ENCODE measurements at regions not wholly inside any gene's neighbourhood (a gene's known extent, or its start where the extent isn't known, plus 50 kb on each side); places are given as distances from the start of the nearest gene placed in this dataset.
"Not testable (repeated sequence)": the region's sequence is repeated elsewhere in the genome, so short reads cannot be mapped to it uniquely, and the experiment has no call there.

DNA sequence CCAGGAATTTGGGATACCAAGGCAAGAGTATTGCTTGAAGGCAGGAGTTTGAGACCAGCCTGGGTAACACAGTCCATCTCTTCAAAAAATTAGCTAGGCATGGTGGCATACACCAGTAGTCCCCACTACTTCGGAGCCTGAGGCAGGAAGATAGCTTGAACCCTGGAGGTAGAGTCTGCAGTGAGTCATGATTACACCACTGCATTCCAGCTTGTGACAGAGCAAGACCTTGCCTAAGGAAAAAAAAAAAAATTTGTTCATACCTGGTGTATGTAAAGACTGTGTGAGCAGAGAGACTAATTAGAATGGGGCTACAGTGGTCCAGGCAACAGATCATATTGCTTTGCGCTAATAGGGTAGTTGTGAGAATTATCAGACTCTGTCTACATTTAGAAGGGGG lies 778.3 kb upstream of the PCDH20 start:
- Histone ChIP-seq H3K27me3 (ENCODE audit: control insufficient read depth, insufficient read depth, low read length) (no peaks in the 10 kb centered on the region), H3K9ac (ENCODE audit: low read length) (no peak overlapping the region), H3K4me1 (ENCODE audit: control insufficient read depth, low read depth, low read length) (no peaks in the 10 kb centered on the region), H3K36me3 (ENCODE audit: control insufficient read depth, low read depth, low read length) (no peaks in the 10 kb centered on the region), H3K4me3 (ENCODE audit: low read length) (no peak overlapping the region), H3K9me3 (ENCODE audit: control insufficient read depth, low read depth, low read length) (no peaks in the 10 kb centered on the region), H3K27ac (ENCODE audit: low read length) (no peak overlapping the region)

GRCh38 chr13:62185631-62186255 lies 770.1 kb upstream of the PCDH20 start:
- no peak overlapping the region for H3K4me3 ChIP-seq (ENCODE audit: low read length)
- H3K27me3 ChIP-seq (ENCODE audit: control insufficient read depth, insufficient read depth, low read length): no peaks in the 10 kb centered on the region
- no peak overlapping the region for H3K9ac ChIP-seq (ENCODE audit: low read length)
- H3K9me3 ChIP-seq (ENCODE audit: control insufficient read depth, low read depth, low read length): no peaks in the 10 kb centered on the region
- H3K4me1 ChIP-seq (ENCODE audit: control insufficient read depth, low read depth, low read length): peaks cover 10% of the 10 kb centered on the region
- H3K27ac ChIP-seq (ENCODE audit: low read length): no peak overlapping the region
- no peaks in the 10 kb centered on the region for H3K36me3 ChIP-seq (ENCODE audit: control insufficient read depth, low read depth, low read length)

- H3K36me3 ChIP-seq (ENCODE audit: control insufficient read depth, low read depth, low read length): no peaks in the 10 kb centered on the region
- H3K27ac ChIP-seq (ENCODE audit: low read length): no peak overlapping the region
- H3K27me3 ChIP-seq (ENCODE audit: control insufficient read depth, insufficient read depth, low read length): no peaks in the 10 kb centered on the region
- no peaks in the 10 kb centered on the region for H3K9me3 ChIP-seq (ENCODE audit: control insufficient read depth, low read depth, low read length)
- no peak overlapping the region for H3K4me3 ChIP-seq (ENCODE audit: low read length)
- no peaks in the 10 kb centered on the region for H3K4me1 ChIP-seq (ENCODE audit: control insufficient read depth, low read depth, low read length)
- no peak overlapping the region for H3K9ac ChIP-seq (ENCODE audit: low read length)
These were observed 760.4 kb upstream of the PCDH20 start for GRCh38 chr13:62176051-62176450.

- no peaks in the 10 kb centered on the region for H3K36me3 ChIP-seq (ENCODE audit: control insufficient read depth, low read depth, low read length)
- no peaks in the 10 kb centered on the region for H3K9me3 ChIP-seq (ENCODE audit: control insufficient read depth, low read depth, low read length)
- no peak overlapping the region for H3K9ac ChIP-seq (ENCODE audit: low read length)
- H3K4me1 ChIP-seq (ENCODE audit: control insufficient read depth, low read depth, low read length): no peaks in the 10 kb centered on the region
- H3K27me3 ChIP-seq (ENCODE audit: control insufficient read depth, insufficient read depth, low read length): no peaks in the 10 kb centered on the region
- no peak overlapping the region for H3K27ac ChIP-seq (ENCODE audit: low read length)
- no peak overlapping the region for H3K4me3 ChIP-seq (ENCODE audit: low read length)
These were observed 758.3 kb upstream of the PCDH20 start for GRCh38 chr13:62173958-62174357.

GRCh38 chr13:62171697-62172096 lies 756.0 kb upstream of the PCDH20 start:
- Histone ChIP-seq H3K9ac (ENCODE audit: low read length) (no peak overlapping the region), H3K27me3 (ENCODE audit: control insufficient read depth, insufficient read depth, low read length) (no peaks in the 10 kb centered on the region), H3K27ac (ENCODE audit: low read length) (no peak overlapping the region), H3K9me3 (ENCODE audit: control insufficient read depth, low read depth, low read length) (no peaks in the 10 kb centered on the region), H3K36me3 (ENCODE audit: control insufficient read depth, low read depth, low read length) (no peaks in the 10 kb centered on the region), H3K4me1 (ENCODE audit: control insufficient read depth, low read depth, low read length) (no peaks in the 10 kb centered on the region), H3K4me3 (ENCODE audit: low read length) (no peak overlapping the region)

- H3K4me1 ChIP-seq (ENCODE audit: control insufficient read depth, low read depth, low read length): no peaks in the 10 kb centered on the region
- no peak overlapping the region for H3K4me3 ChIP-seq (ENCODE audit: low read length)
- no peak overlapping the region for H3K27ac ChIP-seq (ENCODE audit: low read length)
- no peaks in the 10 kb centered on the region for H3K27me3 ChIP-seq (ENCODE audit: control insufficient read depth, insufficient read depth, low read length)
- no peaks in the 10 kb centered on the region for H3K9me3 ChIP-seq (ENCODE audit: control insufficient read depth, low read depth, low read length)
- no peak overlapping the region for H3K9ac ChIP-seq (ENCODE audit: low read length)
- H3K36me3 ChIP-seq (ENCODE audit: control insufficient read depth, low read depth, low read length): no peaks in the 10 kb centered on the region
These were observed 753.2 kb upstream of the PCDH20 start for GRCh38 chr13:62168891-62169290.

DNA sequence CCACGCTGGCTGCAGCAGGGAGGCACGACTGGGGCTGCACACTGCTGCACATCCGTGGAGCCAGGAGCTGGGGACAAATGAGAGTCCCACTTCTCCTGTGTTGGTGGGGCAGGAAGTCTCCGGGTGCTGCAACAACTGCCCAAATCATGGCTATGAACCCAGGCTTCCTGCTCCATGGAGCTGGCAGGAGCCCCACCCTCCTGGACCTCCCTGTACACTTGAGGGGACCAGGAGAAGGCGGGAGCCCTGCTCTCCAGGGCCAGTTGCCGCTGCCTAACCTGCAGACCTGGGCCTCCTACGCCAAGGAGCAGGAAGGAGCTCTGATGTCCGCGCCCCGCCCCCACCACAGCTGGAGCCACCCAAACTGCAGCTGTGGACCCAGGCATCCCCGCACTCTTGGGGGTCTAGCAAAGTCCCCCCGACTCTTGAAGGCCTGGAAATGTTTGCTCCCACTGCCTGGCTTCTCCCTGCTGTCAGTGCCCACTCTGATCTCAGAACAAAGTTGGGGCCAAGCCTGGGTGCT lies 752.1 kb upstream of the PCDH20 start:
- H3K9ac ChIP-seq (ENCODE audit: low read length): no peak overlapping the region

DNA sequence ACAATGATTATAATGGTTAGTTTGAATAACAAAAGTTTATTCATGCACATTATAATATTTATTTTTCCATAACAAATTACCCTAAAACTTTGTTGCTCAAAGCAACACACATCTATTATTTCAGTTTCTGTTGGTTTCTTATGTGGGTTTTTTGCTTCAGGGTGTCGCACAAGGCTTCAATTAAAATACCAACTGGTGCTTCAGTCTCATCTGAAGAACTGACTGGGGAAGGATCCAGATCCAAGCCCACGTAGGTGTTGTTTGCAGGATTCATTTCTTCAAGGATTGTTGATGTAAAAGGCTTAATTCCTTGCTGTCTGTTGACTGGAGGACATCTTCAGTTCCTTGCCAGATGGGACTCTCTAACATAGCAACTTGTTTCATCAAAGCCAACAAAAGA lies 747.2 kb upstream of the PCDH20 start:
- no peak overlapping the region for H3K27ac ChIP-seq (ENCODE audit: low read length)
- H3K4me1 ChIP-seq (ENCODE audit: control insufficient read depth, low read depth, low read length): no peaks in the 10 kb centered on the region
- H3K36me3 ChIP-seq (ENCODE audit: control insufficient read depth, low read depth, low read length): no peaks in the 10 kb centered on the region
- H3K9ac ChIP-seq (ENCODE audit: low read length): no peak overlapping the region
- no peaks in the 10 kb centered on the region for H3K9me3 ChIP-seq (ENCODE audit: control insufficient read depth, low read depth, low read length)
- H3K27me3 ChIP-seq (ENCODE audit: control insufficient read depth, insufficient read depth, low read length): no peaks in the 10 kb centered on the region
- no peak overlapping the region for H3K4me3 ChIP-seq (ENCODE audit: low read length)

More for the DNA sequence above, 752.1 kb upstream of the PCDH20 start:
- Histone ChIP-seq H3K27me3 (ENCODE audit: control insufficient read depth, insufficient read depth, low read length) (no peaks in the 10 kb centered on the region), H3K4me1 (ENCODE audit: control insufficient read depth, low read depth, low read length) (no peaks in the 10 kb centered on the region), H3K9me3 (ENCODE audit: control insufficient read depth, low read depth, low read length) (no peaks in the 10 kb centered on the region), H3K27ac (ENCODE audit: low read length) (no peak overlapping the region), H3K4me3 (ENCODE audit: low read length) (no peak overlapping the region), H3K36me3 (ENCODE audit: control insufficient read depth, low read depth, low read length) (no peaks in the 10 kb centered on the region)

DNA sequence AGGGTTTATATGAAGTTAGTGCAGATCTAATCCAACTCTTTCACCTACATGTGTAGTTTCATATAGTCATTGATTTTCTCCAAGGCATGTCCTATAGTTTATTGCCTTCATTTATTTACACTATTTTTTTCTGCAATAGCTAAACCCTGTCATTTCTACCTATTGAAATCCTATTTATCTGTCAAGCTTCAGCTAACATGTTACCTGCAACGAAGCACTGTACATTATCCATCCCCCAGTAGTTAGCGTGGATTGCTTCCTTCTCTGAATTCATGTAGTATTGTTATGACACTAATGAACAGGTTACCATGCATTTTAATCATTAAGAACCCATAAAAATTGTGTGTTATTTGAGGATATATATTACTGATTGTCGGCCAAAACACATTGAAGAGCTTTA lies 742.9 kb upstream of the PCDH20 start:
- Histone ChIP-seq H3K9ac (ENCODE audit: low read length) (no peak overlapping the region), H3K36me3 (ENCODE audit: control insufficient read depth, low read depth, low read length) (no peaks in the 10 kb centered on the region), H3K27me3 (ENCODE audit: control insufficient read depth, insufficient read depth, low read length) (no peaks in the 10 kb centered on the region), H3K27ac (ENCODE audit: low read length) (no peak overlapping the region), H3K4me1 (ENCODE audit: control insufficient read depth, low read depth, low read length) (no peaks in the 10 kb centered on the region), H3K9me3 (ENCODE audit: control insufficient read depth, low read depth, low read length) (no peaks in the 10 kb centered on the region), H3K4me3 (ENCODE audit: low read length) (no peak overlapping the region)

DNA sequence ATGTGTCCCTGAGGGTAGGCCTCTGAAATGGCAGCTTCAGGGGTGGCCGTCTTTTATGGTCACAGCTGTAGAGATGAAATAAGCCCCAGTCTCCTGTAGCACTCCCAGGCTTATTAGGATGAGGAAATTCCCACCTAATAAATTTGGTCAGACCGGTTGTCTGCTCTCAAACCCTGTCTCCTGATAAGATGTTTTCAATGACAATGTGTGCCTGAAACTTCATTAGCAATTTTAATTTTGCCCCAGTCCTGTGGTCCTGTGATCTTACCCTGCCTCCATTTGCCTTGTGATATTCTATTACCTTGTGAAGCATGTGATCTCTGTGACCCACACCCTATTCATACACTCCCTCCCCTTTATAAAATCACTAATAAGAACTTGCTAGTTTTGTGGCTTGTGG lies 736.1 kb upstream of the PCDH20 start:
- not testable (repeated sequence) for H3K9ac ChIP-seq (ENCODE audit: low read length); H3K9me3 ChIP-seq (ENCODE audit: control insufficient read depth, low read depth, low read length); H3K36me3 ChIP-seq (ENCODE audit: control insufficient read depth, low read depth, low read length); H3K4me1 ChIP-seq (ENCODE audit: control insufficient read depth, low read depth, low read length); H3K27ac ChIP-seq (ENCODE audit: low read length); H3K4me3 ChIP-seq (ENCODE audit: low read length); H3K27me3 ChIP-seq (ENCODE audit: control insufficient read depth, insufficient read depth, low read length)

DNA sequence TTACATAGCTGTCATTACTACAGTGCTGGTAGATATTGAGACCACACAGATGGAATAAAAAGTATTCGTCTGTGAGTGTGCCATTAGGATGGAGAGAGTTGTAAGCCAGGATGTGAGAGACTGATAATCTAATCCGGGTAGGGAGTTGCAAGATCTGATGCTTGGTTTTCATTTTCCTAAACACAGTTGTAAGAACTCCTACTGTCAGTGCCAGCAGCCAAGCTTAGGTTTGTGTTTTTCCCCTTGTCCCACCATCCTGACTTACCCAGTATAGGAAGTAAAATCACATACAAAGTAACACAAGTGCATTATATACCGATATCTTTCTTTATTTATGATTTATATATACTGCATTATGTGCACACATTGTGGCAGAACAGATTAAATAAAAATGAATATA lies 726.4 kb upstream of the PCDH20 start:
- no peaks in the 10 kb centered on the region for H3K9me3 ChIP-seq (ENCODE audit: control insufficient read depth, low read depth, low read length)

GRCh38 chr13:62139597-62139996 lies 723.9 kb upstream of the PCDH20 start:
- no peaks in the 10 kb centered on the region for H3K4me1 ChIP-seq (ENCODE audit: control insufficient read depth, low read depth, low read length)
- H3K9me3 ChIP-seq (ENCODE audit: control insufficient read depth, low read depth, low read length): no peaks in the 10 kb centered on the region
- H3K9ac ChIP-seq (ENCODE audit: low read length): no peak overlapping the region
- H3K27ac ChIP-seq (ENCODE audit: low read length): no peak overlapping the region
- H3K36me3 ChIP-seq (ENCODE audit: control insufficient read depth, low read depth, low read length): no peaks in the 10 kb centered on the region
- no peaks in the 10 kb centered on the region for H3K27me3 ChIP-seq (ENCODE audit: control insufficient read depth, insufficient read depth, low read length)
- no peak overlapping the region for H3K4me3 ChIP-seq (ENCODE audit: low read length)

More for the DNA sequence above, 726.4 kb upstream of the PCDH20 start:
- Histone ChIP-seq H3K27ac (ENCODE audit: low read length) (no peak overlapping the region), H3K4me3 (ENCODE audit: low read length) (no peak overlapping the region), H3K36me3 (ENCODE audit: control insufficient read depth, low read depth, low read length) (no peaks in the 10 kb centered on the region), H3K4me1 (ENCODE audit: control insufficient read depth, low read depth, low read length) (no peaks in the 10 kb centered on the region), H3K9ac (ENCODE audit: low read length) (no peak overlapping the region), H3K27me3 (ENCODE audit: control insufficient read depth, insufficient read depth, low read length) (no peaks in the 10 kb centered on the region)
